Osteoblast (primary cell): ENCODE measurements at regions not wholly inside any gene's neighbourhood (a gene's known extent, or its start where the extent isn't known, plus 50 kb on each side); places are given as distances from the start of the nearest gene placed in this dataset.
"Not testable (repeated sequence)": the region's sequence is repeated elsewhere in the genome, so short reads cannot be mapped to it uniquely, and the experiment has no call there.

Source experiments
- DNase-seq: peaks from one replicate; pipeline ENCODE4 v3.0.0; 2011; ENCODE audit warnings: low spot score, mixed read lengths; ENCODE audit not compliant: insufficient read length; ENCODE audit errors: missing footprints
- H2AFZ ChIP-seq: 2 replicates; pipeline ENCODE4 v1.6.0; 2011; ENCODE audit warnings: mild to moderate bottlenecking, low read length
- H3K27ac ChIP-seq: 2 replicates; pipeline ENCODE4 v1.5.1; 2011; ENCODE audit warnings: mild to moderate bottlenecking, low read depth, low read length, moderate library complexity
- H3K27me3 ChIP-seq: 2 replicates; pipeline ENCODE4 v1.6.0; 2012; ENCODE audit warnings: mild to moderate bottlenecking, control low read depth, inconsistent platforms, low read length, moderate library complexity; ENCODE audit not compliant: insufficient read depth
- H3K36me3 ChIP-seq: 2 replicates; pipeline ENCODE4 v1.5.1; 2011; ENCODE audit warnings: mild to moderate bottlenecking, low read length, control low read depth, moderate library complexity; ENCODE audit not compliant: insufficient read depth
- H3K4me1 ChIP-seq: 2 replicates; pipeline ENCODE4 v1.5.1; 2011; ENCODE audit warnings: mild to moderate bottlenecking, low read length, control low read depth, moderate library complexity; ENCODE audit not compliant: insufficient read depth
- H3K4me2 ChIP-seq: 2 replicates; pipeline ENCODE4 v1.6.0; 2011; ENCODE audit warnings: mild to moderate bottlenecking, low read length; ENCODE audit not compliant: insufficient read depth
- H3K4me3 ChIP-seq: fragments of 200-600 bp; sonication (generic); 3 replicates; pipeline ENCODE4 v1.5.1; 2012; ENCODE audit warnings: mild to moderate bottlenecking, low read length, inconsistent platforms; ENCODE audit not compliant: insufficient read depth
- H3K79me2 ChIP-seq: 2 replicates; pipeline ENCODE4 v1.6.0; 2012; ENCODE audit warnings: mild to moderate bottlenecking, low read length, control low read depth, inconsistent platforms; ENCODE audit not compliant: insufficient read depth
- H3K9me3 ChIP-seq: 2 replicates; pipeline ENCODE4 v1.5.1; 2011; ENCODE audit warnings: low read depth, low read length, control low read depth
- H4K20me1 ChIP-seq: 2 replicates; pipeline ENCODE4 v1.6.0; 2012; ENCODE audit warnings: mild to moderate bottlenecking, low read length, control low read depth; ENCODE audit not compliant: insufficient read depth
- TF ChIP-seq, protein P1 (sequence below): IDR thresholded peaks from 2 replicates; pipeline ENCODE4 v1.5.1; 2011; ENCODE audit warnings: mild to moderate bottlenecking, low read depth, low read length, moderate library complexity; ENCODE audit errors: extremely low read depth

DNA sequence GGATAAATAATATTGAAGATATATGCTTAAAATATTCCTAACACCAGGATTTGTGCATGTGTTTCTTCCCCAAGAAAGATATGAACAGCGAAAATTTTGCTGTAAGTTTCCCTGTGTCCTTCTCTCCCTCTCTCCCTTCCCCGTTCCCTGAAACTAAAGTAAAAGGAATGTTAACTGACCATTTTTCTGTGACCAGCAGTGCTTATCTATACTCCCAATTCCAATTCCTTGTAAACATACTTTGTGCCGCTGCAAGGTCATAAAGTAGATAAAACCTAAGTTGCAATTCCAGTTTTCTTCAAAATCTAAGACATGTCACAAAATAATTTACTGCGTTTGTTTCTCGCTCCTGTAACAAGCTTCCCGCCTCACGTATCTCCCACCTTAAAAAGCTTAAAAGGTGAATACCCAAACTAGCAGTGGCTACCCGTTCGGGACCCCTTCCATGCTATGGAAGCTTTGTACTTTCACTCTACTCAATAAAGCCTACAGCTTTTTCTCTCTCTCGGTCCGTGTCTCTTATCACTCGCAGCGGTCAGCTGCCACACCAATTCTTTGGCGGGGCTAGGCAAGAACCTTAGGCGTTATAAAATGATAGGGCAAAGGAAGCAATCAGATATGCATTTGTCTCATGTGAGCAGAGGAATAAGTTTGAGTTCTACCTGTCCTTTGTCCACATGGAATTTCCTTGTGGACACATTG lies 1798.0 kb downstream of the EFNA5 start:
- TF ChIP-seq, protein P1, sequence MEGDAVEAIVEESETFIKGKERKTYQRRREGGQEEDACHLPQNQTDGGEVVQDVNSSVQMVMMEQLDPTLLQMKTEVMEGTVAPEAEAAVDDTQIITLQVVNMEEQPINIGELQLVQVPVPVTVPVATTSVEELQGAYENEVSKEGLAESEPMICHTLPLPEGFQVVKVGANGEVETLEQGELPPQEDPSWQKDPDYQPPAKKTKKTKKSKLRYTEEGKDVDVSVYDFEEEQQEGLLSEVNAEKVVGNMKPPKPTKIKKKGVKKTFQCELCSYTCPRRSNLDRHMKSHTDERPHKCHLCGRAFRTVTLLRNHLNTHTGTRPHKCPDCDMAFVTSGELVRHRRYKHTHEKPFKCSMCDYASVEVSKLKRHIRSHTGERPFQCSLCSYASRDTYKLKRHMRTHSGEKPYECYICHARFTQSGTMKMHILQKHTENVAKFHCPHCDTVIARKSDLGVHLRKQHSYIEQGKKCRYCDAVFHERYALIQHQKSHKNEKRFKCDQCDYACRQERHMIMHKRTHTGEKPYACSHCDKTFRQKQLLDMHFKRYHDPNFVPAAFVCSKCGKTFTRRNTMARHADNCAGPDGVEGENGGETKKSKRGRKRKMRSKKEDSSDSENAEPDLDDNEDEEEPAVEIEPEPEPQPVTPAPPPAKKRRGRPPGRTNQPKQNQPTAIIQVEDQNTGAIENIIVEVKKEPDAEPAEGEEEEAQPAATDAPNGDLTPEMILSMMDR: no peak
- no peaks in the 10 kb centered on the region for H4K20me1 ChIP-seq
- no peaks in the 10 kb centered on the region for H3K4me1 ChIP-seq
- H3K27me3 ChIP-seq: no peaks in the 10 kb centered on the region
- no peak overlapping the region for H3K4me2 ChIP-seq
- no peak for DNase-seq
- H3K27ac ChIP-seq: no peak overlapping the region
- no peaks in the 10 kb centered on the region for H3K79me2 ChIP-seq
- no peak overlapping the region for H2AFZ ChIP-seq
- H3K9me3 ChIP-seq: no peaks in the 10 kb centered on the region
- H3K4me3 ChIP-seq: no peak overlapping the region
- no peaks in the 10 kb centered on the region for H3K36me3 ChIP-seq

DNA sequence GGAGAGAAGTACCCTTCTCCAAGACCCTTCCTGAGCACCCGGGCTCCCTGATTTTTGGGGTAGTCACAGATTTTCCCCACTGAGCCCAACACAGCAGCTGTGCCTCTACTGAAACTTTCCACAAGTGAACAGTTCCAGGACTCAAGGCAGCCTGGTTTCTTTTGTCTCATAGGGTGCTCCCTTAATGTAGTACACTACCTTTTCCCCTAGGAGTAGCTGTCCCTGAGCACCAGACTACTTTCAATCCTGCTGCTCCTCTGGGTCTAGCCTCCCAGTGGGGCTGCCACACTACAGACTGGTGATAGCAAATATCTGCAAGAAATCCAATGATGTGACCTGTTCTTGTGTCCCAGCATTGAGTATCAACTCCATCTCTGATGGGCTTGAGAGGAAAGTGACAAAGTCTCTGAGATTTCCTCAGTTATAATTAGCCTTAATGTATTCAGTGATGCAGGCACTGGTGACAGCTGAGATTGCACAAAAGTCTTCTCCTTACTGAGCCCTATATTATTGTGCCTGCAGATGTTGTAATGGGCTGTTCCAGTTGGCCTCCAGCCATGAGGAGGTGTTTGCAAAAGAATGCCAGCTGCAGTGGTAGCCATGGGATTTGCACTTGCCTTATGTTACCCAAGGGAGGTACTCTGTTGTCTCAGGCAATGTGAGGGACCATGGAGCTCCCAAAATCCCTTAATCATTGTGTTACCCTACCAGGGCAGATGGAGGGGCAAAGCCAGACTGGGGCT lies 1802.5 kb downstream of the EFNA5 start:
- H3K4me1 ChIP-seq: no peaks in the 10 kb centered on the region
- TF ChIP-seq, protein P1: no peak
- no peaks in the 10 kb centered on the region for H3K27me3 ChIP-seq
- H2AFZ ChIP-seq: no peak overlapping the region
- H3K4me3 ChIP-seq: no peak overlapping the region
- H3K4me2 ChIP-seq: no peak overlapping the region
- H3K27ac ChIP-seq: no peak overlapping the region
- no peaks in the 10 kb centered on the region for H3K79me2 ChIP-seq
- no peaks in the 10 kb centered on the region for H4K20me1 ChIP-seq
- no peaks in the 10 kb centered on the region for H3K36me3 ChIP-seq
- H3K9me3 ChIP-seq: no peaks in the 10 kb centered on the region
- no peak for DNase-seq

DNA sequence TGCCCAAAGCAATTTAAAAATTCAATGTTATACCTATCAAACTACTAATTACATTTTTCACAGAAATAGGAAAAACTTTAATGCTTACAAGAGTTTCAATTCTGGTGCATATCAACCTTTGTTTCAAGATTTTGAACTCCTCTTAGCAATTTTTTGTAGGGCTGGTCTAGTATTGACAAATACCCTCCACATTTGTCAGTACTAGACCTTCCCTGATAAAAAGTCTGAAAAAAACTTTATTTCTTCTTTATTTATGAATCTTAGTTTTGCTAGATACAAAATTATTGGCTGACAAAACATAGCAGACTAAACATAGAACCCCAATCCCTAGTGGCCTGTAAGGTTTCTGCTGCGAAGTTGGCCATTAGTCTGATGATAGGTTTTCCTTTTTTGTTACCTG lies 1804.9 kb downstream of the EFNA5 start:
- Histone ChIP-seq H3K4me3 (no peak overlapping the region), H3K79me2 (no peaks in the 10 kb centered on the region), H3K27me3 (no peaks in the 10 kb centered on the region), H3K4me1 (no peaks in the 10 kb centered on the region), H3K36me3 (no peaks in the 10 kb centered on the region), H4K20me1 (no peaks in the 10 kb centered on the region), H3K4me2 (no peak overlapping the region), H3K27ac (no peak overlapping the region), H3K9me3 (no peaks in the 10 kb centered on the region), H2AFZ (no peak overlapping the region)
- DNase-seq: no peak
- TF ChIP-seq, protein P1: no peak

DNA sequence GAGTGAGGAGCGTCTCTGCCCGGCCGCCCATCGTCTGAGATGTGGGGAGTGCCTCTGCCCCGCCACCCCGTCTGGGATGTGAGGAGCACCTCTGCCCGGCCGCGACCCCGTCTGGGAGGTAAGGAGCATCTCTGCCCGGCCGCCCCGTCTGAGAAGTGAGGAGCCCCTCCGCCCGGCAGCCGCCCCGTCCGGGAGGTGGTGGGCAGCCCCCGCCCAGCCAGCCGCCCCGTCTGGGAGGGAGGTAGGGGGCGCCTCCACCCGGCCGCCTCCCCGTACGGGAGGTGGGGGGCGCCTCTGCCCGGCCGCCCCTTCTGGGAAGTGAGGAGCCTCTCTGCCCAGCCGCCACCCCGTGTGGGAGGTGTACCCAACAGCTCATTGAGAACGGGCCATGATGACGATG lies 1811.4 kb downstream of the EFNA5 start:
- H3K9me3 ChIP-seq, H3K79me2 ChIP-seq, H3K27ac ChIP-seq, H3K4me3 ChIP-seq, H3K4me2 ChIP-seq, DNase-seq, H3K27me3 ChIP-seq, H3K4me1 ChIP-seq, H4K20me1 ChIP-seq, H3K36me3 ChIP-seq, H2AFZ ChIP-seq: not testable (repeated sequence)
